Astrocyte (in vitro differentiated cells and primary cell): ENCODE measurements at regions not wholly inside any gene's neighbourhood (a gene's known extent, or its start where the extent isn't known, plus 50 kb on each side); places are given as distances from the start of the nearest gene placed in this dataset.

Experiments
- DNase-seq: peaks from one replicate; pipeline ENCODE4 v3.0.0-alpha.2; 2010; ENCODE audit warnings: low read depth
- FAIRE-seq: peaks from 2 replicates; lab custom pipeline; 2011; peaks lifted over from hg19 to GRCh38; lab: Jason Lieb, UNC
- H2AFZ ChIP-seq: 2 replicates; pipeline ENCODE4 v1.6.0; 2012; ENCODE audit warnings: low read depth, low read length, inconsistent platforms
- H3K27ac ChIP-seq: 2 replicates; pipeline ENCODE4 v1.5.1; 2011; ENCODE audit warnings: low read depth, low read length, inconsistent platforms
- H3K27me3 ChIP-seq: 2 replicates; pipeline ENCODE4 v1.6.0; 2011; ENCODE audit warnings: low read length, inconsistent platforms; ENCODE audit not compliant: insufficient read depth
- H3K36me3 ChIP-seq: 2 replicates; pipeline ENCODE4 v1.5.1; 2011; ENCODE audit warnings: low read length, inconsistent platforms; ENCODE audit not compliant: insufficient read depth
- H3K4me1 ChIP-seq: 2 replicates; pipeline ENCODE4 v1.5.1; 2011; ENCODE audit warnings: low read length, inconsistent platforms; ENCODE audit not compliant: insufficient read depth
- H3K4me2 ChIP-seq: 2 replicates; pipeline ENCODE4 v1.6.0; 2012; ENCODE audit warnings: low read length, inconsistent platforms
- H3K4me3 ChIP-seq: 2 replicates; pipeline ENCODE4 v1.5.1; 2011; ENCODE audit warnings: low read depth, mild to moderate bottlenecking, low read length, inconsistent platforms; ENCODE audit not compliant: insufficient read depth
- H3K79me2 ChIP-seq: 2 replicates; pipeline ENCODE4 v1.6.0; 2012; ENCODE audit warnings: mild to moderate bottlenecking, low read length, inconsistent platforms; ENCODE audit not compliant: insufficient read depth
- H3K9ac ChIP-seq: 2 replicates; pipeline ENCODE4 v1.6.0; 2012; ENCODE audit warnings: mild to moderate bottlenecking, low read length, inconsistent platforms
- H3K9me3 ChIP-seq: 2 replicates; pipeline ENCODE4 v1.5.1; 2012; ENCODE audit warnings: low read depth, mild to moderate bottlenecking, low read length, inconsistent platforms; ENCODE audit not compliant: insufficient read depth
- H4K20me1 ChIP-seq: 2 replicates; pipeline ENCODE4 v1.6.0; 2012; ENCODE audit warnings: low read length, inconsistent platforms; ENCODE audit not compliant: insufficient read depth
- H3K27ac Mint-ChIP-seq: one replicate; pipeline ENCODE4 v1.8.0; 2021; ENCODE audit warnings: mild to moderate bottlenecking, mixed read lengths; ENCODE audit not compliant: unreplicated experiment
- H3K27me3 Mint-ChIP-seq: one replicate; pipeline ENCODE4 v1.8.0; 2021; ENCODE audit warnings: low read depth, mixed read lengths; ENCODE audit not compliant: unreplicated experiment
- H3K36me3 Mint-ChIP-seq: one replicate; pipeline ENCODE4 v1.8.0; 2021; ENCODE audit warnings: low read depth, mixed read lengths; ENCODE audit not compliant: unreplicated experiment
- H3K4me1 Mint-ChIP-seq: one replicate; pipeline ENCODE4 v1.8.0; 2021; ENCODE audit warnings: low read depth, mixed read lengths; ENCODE audit not compliant: unreplicated experiment
- H3K4me3 Mint-ChIP-seq: one replicate; pipeline ENCODE4 v1.8.0; 2021; ENCODE audit warnings: mild to moderate bottlenecking, moderate library complexity, mixed read lengths; ENCODE audit not compliant: unreplicated experiment
- H3K9me3 Mint-ChIP-seq: one replicate; pipeline ENCODE4 v1.8.0; 2021; ENCODE audit warnings: mild to moderate bottlenecking, mixed read lengths; ENCODE audit not compliant: unreplicated experiment
- CTCF ChIP-seq: IDR thresholded peaks from 2 replicates; pipeline ENCODE4 v1.5.1; 2011; ENCODE audit warnings: low read depth, mild to moderate bottlenecking, inconsistent platforms, low read length, moderate library complexity; ENCODE audit not compliant: insufficient read depth
- EZH2 ChIP-seq: IDR thresholded peaks from 2 replicates; pipeline ENCODE4 v1.6.1; 2012; ENCODE audit warnings: mild to moderate bottlenecking, low read length, inconsistent platforms; ENCODE audit not compliant: insufficient read depth

- FAIRE-seq = no peak
- H3K4me1 Mint-ChIP-seq = no peaks in the 10 kb centered on the region
Measured at GRCh38 chr6:119655124-119655523, 305.6 kb upstream of the MAN1A1 start.

GRCh38 chr6:119653329-119653728 is 303.8 kb upstream of the MAN1A1 start:
- no peaks in the 10 kb centered on the region for H3K36me3 Mint-ChIP-seq
- H3K9me3 Mint-ChIP-seq = no peaks in the 10 kb centered on the region
- Histone ChIP-seq H3K27me3 (no peaks in the 10 kb centered on the region), H2AFZ (no peak overlapping the region), H3K9ac (no peak overlapping the region), H3K36me3 (no peaks in the 10 kb centered on the region), H3K4me3 (no peak overlapping the region), H3K9me3 (no peaks in the 10 kb centered on the region), H3K79me2 (no peaks in the 10 kb centered on the region), H3K4me1 (no peaks in the 10 kb centered on the region), H3K4me2 (no peak overlapping the region), H3K27ac (no peak overlapping the region), H4K20me1 (no peaks in the 10 kb centered on the region)
- DNase-seq (no peak), FAIRE-seq (no peak)
- no peaks in the 10 kb centered on the region for H3K27me3 Mint-ChIP-seq
- H3K27ac Mint-ChIP-seq = no peak overlapping the region
- H3K4me3 Mint-ChIP-seq = no peak overlapping the region
- TF ChIP-seq CTCF (no peak), EZH2 (no peak)
- no peaks in the 10 kb centered on the region for H3K4me1 Mint-ChIP-seq

More at GRCh38 chr6:119655124-119655523, 305.6 kb upstream of the MAN1A1 start:
- Histone ChIP-seq H3K9ac (no peak overlapping the region), H3K4me3 (no peak overlapping the region), H2AFZ (no peak overlapping the region), H3K9me3 (no peaks in the 10 kb centered on the region), H3K79me2 (no peaks in the 10 kb centered on the region), H3K36me3 (no peaks in the 10 kb centered on the region), H4K20me1 (no peaks in the 10 kb centered on the region), H3K27me3 (no peaks in the 10 kb centered on the region), H3K27ac (no peak overlapping the region), H3K4me1 (no peaks in the 10 kb centered on the region), H3K4me2 (no peak overlapping the region)
- no peak for DNase-seq
- Mint-ChIP-seq H3K4me3 (no peak overlapping the region), H3K27me3 (no peaks in the 10 kb centered on the region), H3K27ac (no peak overlapping the region), H3K9me3 (no peaks in the 10 kb centered on the region), H3K36me3 (no peaks in the 10 kb centered on the region)
- TF ChIP-seq EZH2 = no peak
- TF ChIP-seq CTCF = no peak

- H3K4me3 Mint-ChIP-seq = no peak overlapping the region
- no peaks in the 10 kb centered on the region for H4K20me1 ChIP-seq
Measured at GRCh38 chr6:119649531-119649930, 300.0 kb upstream of the MAN1A1 start.

More at GRCh38 chr6:119649531-119649930, 300.0 kb upstream of the MAN1A1 start:
- no peaks in the 10 kb centered on the region for H3K4me1 ChIP-seq
- FAIRE-seq = no peak
- Mint-ChIP-seq H3K4me1 (no peaks in the 10 kb centered on the region), H3K27ac (no peak overlapping the region), H3K27me3 (no peaks in the 10 kb centered on the region), H3K36me3 (no peaks in the 10 kb centered on the region), H3K9me3 (no peaks in the 10 kb centered on the region)
- no peaks in the 10 kb centered on the region for H3K79me2 ChIP-seq
- no peak overlapping the region for H3K4me2 ChIP-seq
- H3K9me3 ChIP-seq = no peaks in the 10 kb centered on the region
- H3K4me3 ChIP-seq = no peak overlapping the region
- TF ChIP-seq CTCF = no peak
- TF ChIP-seq EZH2 = no peak
- no peak for DNase-seq
- no peaks in the 10 kb centered on the region for H3K36me3 ChIP-seq
- no peak overlapping the region for H3K9ac ChIP-seq
- H2AFZ ChIP-seq = no peak overlapping the region
- no peak overlapping the region for H3K27ac ChIP-seq
- H3K27me3 ChIP-seq = no peaks in the 10 kb centered on the region
